GM12878 (cell line): ENCODE measurements at regions not wholly inside any gene's neighbourhood (a gene's known extent, or its start where the extent isn't known, plus 50 kb on each side); places are given as distances from the start of the nearest gene placed in this dataset.
"Not testable (repeated sequence)": the region's sequence is repeated elsewhere in the genome, so short reads cannot be mapped to it uniquely, and the experiment has no call there.

Experiments
- ATAC-seq: fragments of 200-7000 bp; cut with Tn5 transposase; 3 replicates; pipeline ENCODE4 v1.9.1; 2020; ENCODE audit warnings: mild to moderate bottlenecking, moderate library complexity
- BruUV-seq: library from RNA; stranded (reverse); fragments of 400-500 nt; replicated peaks from 2 replicates; lab custom pipeline; 2021; lab: Mats Ljungman, UMichigan
- CTCF ChIA-PET: fragments of 300-600 bp; sonication (Branson Sonifier 250); formaldehyde crosslinking; extraction: SDS; loops from one replicate; lab custom pipeline; 2021; ENCODE audit warnings: inconsistent platforms; lab: Yijun Ruan, JAX
- POLR2A ChIA-PET: fragments of 350-600 bp; formaldehyde crosslinking; extraction: SDS; loops from one replicate; lab custom pipeline; 2021; ENCODE audit warnings: inconsistent platforms; lab: Charles Lee
- RAD21 ChIA-PET: fragments of 300-600 bp; sonication (Branson Sonifier 250); formaldehyde crosslinking; loops from one replicate; lab custom pipeline; 2023; ENCODE audit warnings: antibody characterized with exemption; ENCODE audit not compliant: unreplicated experiment; lab: Charles Lee
- SMC1A ChIA-PET: fragments of 300-600 bp; sonication (Branson Sonifier 250); formaldehyde crosslinking; loops from one replicate; lab custom pipeline; 2023; ENCODE audit not compliant: unreplicated experiment, uncharacterized antibody; lab: Charles Lee
- DNase-seq: peaks from one replicate; pipeline ENCODE4 v3.0.0-alpha.2; 2011; ENCODE audit warnings: low read depth, low spot score
- FAIRE-seq: peaks from 3 replicates; lab custom pipeline; 2011; peaks lifted over from hg19 to GRCh38; lab: Jason Lieb, UNC
- H2AFZ ChIP-seq: 2 replicates; pipeline ENCODE4 v1.6.0; 2011; ENCODE audit warnings: low read depth, low read length, control low read depth; ENCODE audit not compliant: control insufficient read depth
- H3K27ac ChIP-seq: 2 replicates; pipeline ENCODE4 v1.5.1; 2011; ENCODE audit warnings: control low read depth; ENCODE audit not compliant: control insufficient read depth, insufficient read depth
- H3K27me3 ChIP-seq, 2 experiments: replicated peaks in 1 of 2; 2 replicates each; pipeline versions ENCODE4 v1.6.0 to v1.6.1; 2011; ENCODE audit warnings: low read length in 1 of 2; ENCODE audit not compliant: control insufficient read depth in 2 of 2, insufficient read depth in 2 of 2
- H3K36me3 ChIP-seq, 2 experiments: 2 replicates each; pipeline ENCODE4 v1.5.1; 2011; ENCODE audit warnings: low read length in 1 of 2; ENCODE audit not compliant: control insufficient read depth in 2 of 2, insufficient read depth in 2 of 2
- H3K4me1 ChIP-seq: 2 replicates; pipeline ENCODE4 v1.6.1; 2011; ENCODE audit warnings: mild to moderate bottlenecking, low read length, moderate library complexity, mixed read lengths; ENCODE audit not compliant: control insufficient read depth, insufficient read depth
- H3K4me2 ChIP-seq: 2 replicates; pipeline ENCODE4 v1.6.0; 2011; ENCODE audit warnings: control low read depth; ENCODE audit not compliant: control insufficient read depth, insufficient read depth
- H3K4me3 ChIP-seq: fragments of 200-600 bp; sonication (generic); 2 replicates; pipeline ENCODE4 v1.5.1; 2016
- H3K79me2 ChIP-seq: 2 replicates; pipeline ENCODE4 v1.6.0; 2011; ENCODE audit warnings: low read length; ENCODE audit not compliant: control insufficient read depth, insufficient read depth
- H3K9ac ChIP-seq: 2 replicates; pipeline ENCODE4 v1.8.0; 2011; ENCODE audit warnings: low read length, control low read depth, mixed read lengths; ENCODE audit not compliant: control insufficient read depth, insufficient read depth
- H3K9me3 ChIP-seq: replicated peaks from 3 replicates; pipeline ENCODE4 v1.5.1; 2011; ENCODE audit warnings: mild to moderate bottlenecking, low read length; ENCODE audit not compliant: control insufficient read depth, insufficient read depth
- H4K20me1 ChIP-seq: 2 replicates; pipeline ENCODE4 v1.6.0; 2011; ENCODE audit not compliant: control insufficient read depth, insufficient read depth
- HDGF ChIP-seq: fragments of 450-650 bp; IDR thresholded peaks from 2 replicates; pipeline ENCODE4 v1.6.1; 2016; ENCODE audit warnings: antibody characterized with exemption
- IRF5 ChIP-seq: fragments of 450-650 bp; IDR thresholded peaks from 2 replicates; pipeline ENCODE4 v1.6.1; 2017; ENCODE audit warnings: borderline replicate concordance
- RB1 ChIP-seq: fragments of 450-650 bp; formaldehyde crosslinking; IDR thresholded peaks from 2 replicates; pipeline ENCODE4 v1.6.1; 2017; ENCODE audit warnings: mild to moderate bottlenecking, borderline replicate concordance
- ZNF24 ChIP-seq: fragments of 450-650 bp; IDR thresholded peaks from 2 replicates; pipeline ENCODE4 v1.6.1; 2017; ENCODE audit warnings: antibody characterized with exemption, mild to moderate bottlenecking
- WGBS: methylation state at CpG from one replicate; pipeline ENCODE4 v1.1.6; 2016; ENCODE audit warnings: low lambda C conversion rate; ENCODE audit not compliant: insufficient replicate concordance, insufficient coverage; ENCODE audit errors: missing lambda C conversion rate; 5-methylcytosine and 5-hydroxymethylcytosine counted together
- in situ Hi-C: fragments of 300-500 bp; cut with MboI; formaldehyde crosslinking; loops from 9 replicates; pipeline ENCODE4 v1.14.3; 2018; ENCODE audit warnings: mixed read lengths
- intact Hi-C: fragments of 100-400 bp; cut with micrococcal nuclease; formaldehyde crosslinking; loops from one replicate; pipeline ENCODE4 v1.14.2; 2022; ENCODE audit not compliant: unreplicated experiment
- TF ChIP-seq, protein P1 (sequence below): IDR thresholded peaks from 2 replicates; pipeline ENCODE4 v1.6.1; 2011; ENCODE audit warnings: borderline replicate concordance, low read depth, mild to moderate bottlenecking, moderate library complexity, low read length; ENCODE audit not compliant: insufficient read depth, poor library complexity, severe bottlenecking

GRCh38 chr7:131826960-131827359 is 270.5 kb upstream of the PODXL start (continued):
- TF ChIP-seq, protein P1, sequence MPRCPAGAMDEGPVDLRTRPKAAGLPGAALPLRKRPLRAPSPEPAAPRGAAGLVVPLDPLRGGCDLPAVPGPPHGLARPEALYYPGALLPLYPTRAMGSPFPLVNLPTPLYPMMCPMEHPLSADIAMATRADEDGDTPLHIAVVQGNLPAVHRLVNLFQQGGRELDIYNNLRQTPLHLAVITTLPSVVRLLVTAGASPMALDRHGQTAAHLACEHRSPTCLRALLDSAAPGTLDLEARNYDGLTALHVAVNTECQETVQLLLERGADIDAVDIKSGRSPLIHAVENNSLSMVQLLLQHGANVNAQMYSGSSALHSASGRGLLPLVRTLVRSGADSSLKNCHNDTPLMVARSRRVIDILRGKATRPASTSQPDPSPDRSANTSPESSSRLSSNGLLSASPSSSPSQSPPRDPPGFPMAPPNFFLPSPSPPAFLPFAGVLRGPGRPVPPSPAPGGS = no peak
- TF ChIP-seq IRF5 (no peak), HDGF (no peak), RB1 (no peak), ZNF24 (no peak)

DNA sequence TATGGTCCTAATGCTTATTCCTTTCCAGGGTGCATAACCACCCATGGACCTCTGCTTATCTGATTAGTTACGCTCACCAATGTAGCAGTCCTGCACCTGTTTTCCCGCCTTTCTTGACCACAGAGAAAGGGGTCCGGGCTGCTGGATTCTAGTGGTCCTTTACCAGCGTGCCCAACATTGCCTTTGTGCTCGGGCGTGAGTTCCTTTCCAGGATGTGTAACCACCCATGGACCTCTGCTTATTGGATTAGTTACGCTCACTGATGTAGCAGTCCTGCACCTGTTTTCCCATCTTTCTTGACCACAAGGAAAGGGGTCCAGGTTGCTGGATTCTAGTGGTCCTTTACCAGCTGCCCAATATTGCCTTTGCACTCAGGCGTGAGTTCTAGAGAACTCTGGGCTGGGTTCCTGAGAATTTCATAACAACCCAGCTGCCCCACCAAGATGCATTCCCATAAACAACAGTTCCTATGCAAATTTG is 267.6 kb upstream of the PODXL start:
- FAIRE-seq, ATAC-seq, H3K27ac ChIP-seq, H3K27me3 ChIP-seq, RAD21 ChIA-PET, intact Hi-C loops, SMC1A ChIA-PET, H4K20me1 ChIP-seq, H3K9me3 ChIP-seq, H3K79me2 ChIP-seq, H3K36me3 ChIP-seq, H3K4me3 ChIP-seq, H3K9ac ChIP-seq, in situ Hi-C loops, BruUV-seq, H2AFZ ChIP-seq, CTCF ChIA-PET, POLR2A ChIA-PET, DNase-seq, H3K4me1 ChIP-seq, H3K4me2 ChIP-seq: not testable (repeated sequence)
- WGBS = 48% methylated on average over 8 of the region's 8 CpGs
